WTC11 (cell line): ENCODE measurements at regions not wholly inside any gene's neighbourhood (a gene's known extent, or its start where the extent isn't known, plus 50 kb on each side); places are given as distances from the start of the nearest gene placed in this dataset.

Experiments used
- ATAC-seq: fragments of 200-7000 bp; cut with Tn5 transposase; 2 replicates; pipeline ENCODE4 v1.10.0; 2021; ENCODE audit warnings: mild to moderate bottlenecking, moderate library complexity
- CTCF ChIA-PET: fragments of 300-600 bp; sonication (Branson Sonifier 250); formaldehyde crosslinking; loops from one replicate; lab custom pipeline; 2021; ENCODE audit warnings: antibody characterized with exemption; lab: Charles Lee
- POLR2A ChIA-PET: fragments of 350-600 bp; sonication (Branson Sonifier 250); formaldehyde crosslinking; loops from one replicate; lab custom pipeline; 2021; ENCODE audit warnings: antibody characterized with exemption; lab: Charles Lee
- DNase-seq: peaks from one replicate; pipeline ENCODE4 v3.0.0; 2021; ENCODE audit warnings: low spot score
- H3K27ac Mint-ChIP-seq: 2 replicates; pipeline ENCODE4 v1.8.0; 2021; ENCODE audit warnings: mixed read lengths
- H3K27me3 Mint-ChIP-seq: 2 replicates; pipeline ENCODE4 v1.8.0; 2021; ENCODE audit warnings: low read depth, mild to moderate bottlenecking, moderate library complexity, mixed read lengths
- H3K36me3 Mint-ChIP-seq: 2 replicates; pipeline ENCODE4 v1.8.0; 2021; ENCODE audit warnings: mixed read lengths
- H3K4me1 Mint-ChIP-seq: 2 replicates; pipeline ENCODE4 v1.8.0; 2022; ENCODE audit warnings: mixed read lengths
- H3K4me3 Mint-ChIP-seq: 2 replicates; pipeline ENCODE4 v1.8.0; 2021; ENCODE audit warnings: mild to moderate bottlenecking, moderate library complexity, mixed read lengths
- H3K9me3 Mint-ChIP-seq: 2 replicates; pipeline ENCODE4 v1.8.0; 2021; ENCODE audit warnings: mixed read lengths
- E2F1 ChIP-seq: sonication (generic); formaldehyde crosslinking; IDR thresholded peaks from 2 replicates; pipeline ENCODE4 v1.8.0; 2022; ENCODE audit warnings: mild to moderate bottlenecking, missing genetic modification reagents
- PREB ChIP-seq: sonication (generic); formaldehyde crosslinking; IDR thresholded peaks from 2 replicates; pipeline ENCODE4 v1.8.1; 2022; ENCODE audit warnings: mild to moderate bottlenecking, missing genetic modification reagents, moderate library complexity, borderline replicate concordance
- ZBTB21 ChIP-seq: sonication (generic); formaldehyde crosslinking; IDR thresholded peaks from 2 replicates; pipeline ENCODE4 v1.8.1; 2023; ENCODE audit warnings: mild to moderate bottlenecking, missing genetic modification reagents, borderline replicate concordance
- ZNF532 ChIP-seq: fragments of 250-450 bp; sonication (Bioruptor Pico); IDR thresholded peaks from 2 replicates; pipeline ENCODE4 v1.9.0; 2021; ENCODE audit warnings: mild to moderate bottlenecking, borderline replicate concordance
- ZSCAN18 ChIP-seq: fragments of 250-450 bp; sonication (Bioruptor Pico); IDR thresholded peaks from 2 replicates; pipeline ENCODE4 v2.1.2; 2022; ENCODE audit warnings: mild to moderate bottlenecking, moderate library complexity

- ATAC-seq (no peak), DNase-seq (no peak)
- H3K4me3 Mint-ChIP-seq: no peak overlapping the region
- no peaks in the 10 kb centered on the region for H3K27me3 Mint-ChIP-seq
- ChIA-PET POLR2A (interaction anchor here (0.5 kb wide), 1 partner anchor 29 kb away, joined by 4 read pairs; no protein-coding TSS in a partner anchor), CTCF (no interaction called here)
- peaks cover 5% of the 10 kb centered on the region for H3K4me1 Mint-ChIP-seq
- no peaks in the 10 kb centered on the region for H3K36me3 Mint-ChIP-seq
- no peak overlapping the region for H3K27ac Mint-ChIP-seq
- no peaks in the 10 kb centered on the region for H3K9me3 Mint-ChIP-seq
- TF ChIP-seq PREB: no peak
Observed at GRCh38 chr3:141434255-141434654, 52.6 kb upstream of the RASA2 start.

- CTCF ChIA-PET: interaction anchor here (0.6 to 1.7 kb wide), 5 partner anchors 19 to 302 kb away, joined by 3 to 6 read pairs (median 3); partner anchors contain the start of gene RNF7
- H3K36me3 Mint-ChIP-seq: no peaks in the 10 kb centered on the region
- no peaks in the 10 kb centered on the region for H3K9me3 Mint-ChIP-seq
- DNase-seq (no peak), ATAC-seq (no peak)
- peaks cover 2% of the 10 kb centered on the region for H3K4me1 Mint-ChIP-seq
- POLR2A ChIA-PET: interaction anchor here (1.5 kb wide), 1 partner anchor 20 kb away, joined by 4 read pairs; no protein-coding TSS in a partner anchor
- H3K27ac Mint-ChIP-seq: no peak overlapping the region
- H3K27me3 Mint-ChIP-seq: no peaks in the 10 kb centered on the region
- TF ChIP-seq ZNF532 (CRISPR knock-in tag) (no peak), ZBTB21 (CRISPR knock-in tag) (no peak), E2F1 (CRISPR knock-in tag) (no peak), ZSCAN18 (CRISPR knock-in tag) (no peak)
- TF ChIP-seq, all 79 proteins: peak for 0
- H3K4me3 Mint-ChIP-seq: no peak overlapping the region
Observed at GRCh38 chr3:141436180-141436579, 50.6 kb upstream of the RASA2 start.
